K562 (cell line): ENCODE measurements at regions not wholly inside any gene's neighbourhood (a gene's known extent, or its start where the extent isn't known, plus 50 kb on each side); places are given as distances from the start of the nearest gene placed in this dataset.
A peak's percentile ranks its signal among the peaks of the same experiment; 100 is the strongest.

Source experiments
- ADNP ChIP-seq: fragments of 200-800 bp; sonication (Bioruptor generic); IDR thresholded peaks from 2 replicates; pipeline ENCODE4 v1.6.1; 2016; ENCODE audit warnings: missing genetic modification characterization, missing compliant biosample characterization
- BDP1 ChIP-seq: IDR thresholded peaks from 3 replicates; pipeline ENCODE4 v1.6.1; 2011; ENCODE audit not compliant: insufficient read length, insufficient read depth
- BRF1 ChIP-seq: IDR thresholded peaks from 3 replicates; pipeline ENCODE4 v1.6.1; 2011; ENCODE audit warnings: borderline replicate concordance, mild to moderate bottlenecking; ENCODE audit not compliant: insufficient read length; ENCODE audit errors: extremely low read depth
- EP300 ChIP-seq: IDR thresholded peaks from 2 replicates; pipeline ENCODE4 v1.6.1; 2012; ENCODE audit warnings: low read length, improper control_type of control experiment
- GATAD2B ChIP-seq: fragments of 450-650 bp; IDR thresholded peaks from 2 replicates; pipeline ENCODE4 v1.6.1; 2017; ENCODE audit warnings: mild to moderate bottlenecking, borderline replicate concordance
- GTF2A2 ChIP-seq: IDR thresholded peaks from 2 replicates; pipeline ENCODE4 v1.6.1; 2016; ENCODE audit warnings: mild to moderate bottlenecking, missing genetic modification characterization, missing compliant biosample characterization
- HMG20A ChIP-seq: fragments of 450-650 bp; formaldehyde crosslinking; conservative IDR thresholded peaks from 2 replicates; pipeline ENCODE4 v1.4.0; 2020; ENCODE audit warnings: mild to moderate bottlenecking, mixed read lengths
- HOMEZ ChIP-seq: fragments of 250-450 bp; sonication (Bioruptor Pico); IDR thresholded peaks from 2 replicates; pipeline ENCODE4 v1.4.0; 2020; ENCODE audit warnings: mild to moderate bottlenecking, moderate library complexity
- LARP7 ChIP-seq: fragments of 450-650 bp; IDR thresholded peaks from 2 replicates; pipeline ENCODE4 v1.6.1; 2016
- MLLT1 ChIP-seq, 2 experiments: fragments of 450-650 bp; IDR thresholded peaks; 2 replicates each; pipeline ENCODE4 v1.6.1; 2016
- OTX1 ChIP-seq: fragments of 450-650 bp; formaldehyde crosslinking; IDR thresholded peaks from 2 replicates; pipeline ENCODE4 v1.4.0; 2022; ENCODE audit warnings: mild to moderate bottlenecking
- RFX1 ChIP-seq: fragments of 450-650 bp; IDR thresholded peaks from 2 replicates; pipeline ENCODE4 v1.6.1; 2016; ENCODE audit warnings: mild to moderate bottlenecking, moderate library complexity
- RUNX1 ChIP-seq: sonication (generic); IDR thresholded peaks from 2 replicates; pipeline ENCODE4 v1.6.1; 2016; ENCODE audit warnings: antibody characterized with exemption, low read depth
- SMARCE1 ChIP-seq: fragments of 450-650 bp; IDR thresholded peaks from 2 replicates; pipeline ENCODE4 v1.7.1; 2016; ENCODE audit warnings: mild to moderate bottlenecking
- SOX6 ChIP-seq: fragments of 450-650 bp; IDR thresholded peaks from 2 replicates; pipeline ENCODE4 v1.6.1; 2014; ENCODE audit warnings: mild to moderate bottlenecking
- ZFPM2 ChIP-seq: fragments of 250-450 bp; sonication (Bioruptor Pico); IDR thresholded peaks from 2 replicates; pipeline ENCODE4 v1.5.1; 2022; ENCODE audit warnings: mild to moderate bottlenecking
- ZNF121 ChIP-seq: sonication (generic); formaldehyde crosslinking; conservative IDR thresholded peaks from 2 replicates; pipeline ENCODE4 v1.8.0; 2022; ENCODE audit warnings: missing genetic modification reagents
- ZNF263 ChIP-seq: sonication (generic); formaldehyde crosslinking; IDR thresholded peaks from 2 replicates; pipeline ENCODE4 v1.8.0; 2022; ENCODE audit warnings: mild to moderate bottlenecking, missing genetic modification reagents, borderline replicate concordance
- ZNF277 ChIP-seq: fragments of 250-450 bp; sonication (Bioruptor Pico); IDR thresholded peaks from 2 replicates; pipeline ENCODE4 v1.8.0; 2022; ENCODE audit warnings: inconsistent platforms, mild to moderate bottlenecking, moderate library complexity, borderline replicate concordance
- ZNF41 ChIP-seq: fragments of 250-450 bp; sonication (Bioruptor Pico); conservative IDR thresholded peaks from 2 replicates; pipeline ENCODE4 v1.4.0; 2020; ENCODE audit warnings: mild to moderate bottlenecking
- ZNF668 ChIP-seq: fragments of 250-450 bp; sonication (Bioruptor Pico); IDR thresholded peaks from 2 replicates; pipeline ENCODE4 v1.8.0; 2022; ENCODE audit warnings: mild to moderate bottlenecking, inconsistent platforms
- ZNF740 ChIP-seq, 3 experiments: fragments of 200-800 bp in 1 of 3; sonication (Bioruptor generic) in 1 of 3; sonication (generic) in 1 of 3; formaldehyde crosslinking in 1 of 3; IDR thresholded peaks; 2 replicates each; pipeline versions ENCODE4 v1.6.1 to v1.8.0; 2016 to 2022; ENCODE audit warnings: mild to moderate bottlenecking in 2 of 3, missing compliant biosample characterization in 2 of 3, missing genetic modification characterization in 2 of 3, missing genetic modification reagents in 1 of 3

DNA sequence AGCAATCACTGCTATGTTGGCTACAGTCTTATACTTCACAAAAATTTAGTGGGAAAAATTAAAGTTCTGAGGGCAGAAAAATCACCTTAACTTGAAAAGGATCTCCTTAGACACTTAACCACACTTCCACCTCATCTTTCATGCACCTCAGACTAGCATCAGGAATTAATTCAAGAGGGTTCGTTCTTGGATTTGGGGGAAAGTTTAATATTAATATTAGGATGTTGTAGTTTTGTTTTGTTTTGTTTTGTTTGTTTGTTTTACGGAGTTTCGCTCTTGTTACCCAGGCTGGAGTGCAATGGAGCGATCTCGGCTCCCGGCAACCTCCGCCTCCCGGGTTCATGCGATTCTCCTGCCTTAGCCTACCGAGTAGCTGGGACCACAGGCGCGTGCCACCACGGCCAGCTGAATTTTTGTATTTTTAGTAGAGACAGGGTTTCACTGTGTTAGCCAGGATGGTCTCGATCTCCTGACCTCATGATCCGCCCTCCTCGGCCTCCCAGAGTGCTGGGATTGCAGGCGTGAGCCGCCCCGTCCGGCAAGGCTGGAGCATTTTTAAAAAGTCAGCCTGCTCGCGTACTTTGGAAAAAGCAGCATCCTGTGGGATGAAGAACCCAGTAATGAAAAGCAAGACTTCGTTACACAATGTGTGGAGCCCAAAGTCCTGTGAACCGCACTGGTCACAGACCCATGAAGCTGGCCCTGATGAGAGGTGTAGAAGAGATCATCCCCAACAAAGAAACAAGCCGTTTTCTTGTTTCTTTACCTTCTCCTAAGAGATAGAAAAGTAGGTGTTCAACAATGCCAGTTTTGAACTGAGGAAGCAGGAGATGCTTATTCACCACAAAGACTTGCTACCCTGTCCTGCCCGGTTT, 194.9 kb downstream of the GPX5 start (continued):
- TF ChIP-seq GTF2A2 (tag) (0 out of 2 replicates have a peak, but pooled peaks have one; percentile 29), GATAD2B (no peak), RFX1 (no peak; the same call in 1 of the 2 replicates), ZNF41 (CRISPR knock-in tag) (0 out of 2 replicates have a peak, but pooled peaks have one; percentile 39), BRF1 (no peak), HMG20A (CRISPR knock-in tag) (no peak), ZNF263 (CRISPR knock-in tag) (no peak), ZNF668 (CRISPR knock-in tag) (no peak), ZFPM2 (CRISPR knock-in tag) (no peak), ZNF277 (CRISPR knock-in tag) (no peak), HOMEZ (CRISPR knock-in tag) (no peak), MLLT1 (IDR thresholded peaks at IDR 0.05) (peak; percentile 28 to 73; a peak in 2 of 4 replicates), SOX6 (peak; percentile 14; the same call in 1 of the 2 replicates), SMARCE1 (no peak), ZNF740 (CRISPR knock-in tag; IDR thresholded peaks at IDR 0.05) (no peak), ZNF740 (tag; IDR thresholded peaks at IDR 0.05) (no peak), OTX1 (CRISPR knock-in tag) (peak; percentile 92), LARP7 (0 out of 2 replicates have a peak, but pooled peaks have one; percentile 70), ZNF121 (no peak), RUNX1 (no peak), ADNP (tag) (no peak), EP300 (no peak), BDP1 (no peak)
